AG09309 (cell line): ENCODE measurements at regions not wholly inside any gene's neighbourhood (a gene's known extent, or its start where the extent isn't known, plus 50 kb on each side); places are given as distances from the start of the nearest gene placed in this dataset.

Experiments used
- DNase-seq: peaks from one replicate; pipeline ENCODE4 v3.0.0-alpha.2; 2010; ENCODE audit warnings: low read depth
- H3K4me3 ChIP-seq: 2 replicates; pipeline ENCODE4 v1.5.1; 2011; ENCODE audit warnings: mild to moderate bottlenecking, low read depth, low read length, moderate library complexity; ENCODE audit not compliant: control insufficient read depth
- TF ChIP-seq, protein P1 (sequence below): IDR thresholded peaks from 2 replicates; pipeline ENCODE4 v1.5.1; 2011; ENCODE audit warnings: mild to moderate bottlenecking, low read depth, low read length, inconsistent platforms; ENCODE audit not compliant: insufficient read depth, control insufficient read depth; ENCODE audit errors: missing control alignments

DNA sequence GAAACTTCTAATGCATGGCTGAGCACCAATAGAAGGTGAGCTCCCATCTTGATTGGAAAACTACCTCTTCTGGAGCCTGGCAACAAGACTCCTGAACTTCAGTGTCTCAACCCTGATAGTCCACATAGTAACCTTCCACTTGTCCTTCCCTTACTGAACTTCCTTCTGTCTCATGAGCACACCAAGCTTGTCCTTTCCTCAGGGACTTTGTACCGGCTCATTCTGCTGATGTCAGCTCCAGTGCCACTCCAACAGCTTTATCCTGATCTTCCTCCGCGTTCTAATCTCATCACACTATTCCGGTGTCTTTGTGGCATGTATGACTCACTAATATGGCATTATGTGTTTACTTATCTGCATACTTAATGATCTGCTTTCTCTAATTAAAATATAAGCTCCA lies 862.0 kb upstream of the ID2 start:
- TF ChIP-seq, protein P1, sequence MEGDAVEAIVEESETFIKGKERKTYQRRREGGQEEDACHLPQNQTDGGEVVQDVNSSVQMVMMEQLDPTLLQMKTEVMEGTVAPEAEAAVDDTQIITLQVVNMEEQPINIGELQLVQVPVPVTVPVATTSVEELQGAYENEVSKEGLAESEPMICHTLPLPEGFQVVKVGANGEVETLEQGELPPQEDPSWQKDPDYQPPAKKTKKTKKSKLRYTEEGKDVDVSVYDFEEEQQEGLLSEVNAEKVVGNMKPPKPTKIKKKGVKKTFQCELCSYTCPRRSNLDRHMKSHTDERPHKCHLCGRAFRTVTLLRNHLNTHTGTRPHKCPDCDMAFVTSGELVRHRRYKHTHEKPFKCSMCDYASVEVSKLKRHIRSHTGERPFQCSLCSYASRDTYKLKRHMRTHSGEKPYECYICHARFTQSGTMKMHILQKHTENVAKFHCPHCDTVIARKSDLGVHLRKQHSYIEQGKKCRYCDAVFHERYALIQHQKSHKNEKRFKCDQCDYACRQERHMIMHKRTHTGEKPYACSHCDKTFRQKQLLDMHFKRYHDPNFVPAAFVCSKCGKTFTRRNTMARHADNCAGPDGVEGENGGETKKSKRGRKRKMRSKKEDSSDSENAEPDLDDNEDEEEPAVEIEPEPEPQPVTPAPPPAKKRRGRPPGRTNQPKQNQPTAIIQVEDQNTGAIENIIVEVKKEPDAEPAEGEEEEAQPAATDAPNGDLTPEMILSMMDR = no peak
- no peak for DNase-seq
- H3K4me3 ChIP-seq = no peak overlapping the region

DNA sequence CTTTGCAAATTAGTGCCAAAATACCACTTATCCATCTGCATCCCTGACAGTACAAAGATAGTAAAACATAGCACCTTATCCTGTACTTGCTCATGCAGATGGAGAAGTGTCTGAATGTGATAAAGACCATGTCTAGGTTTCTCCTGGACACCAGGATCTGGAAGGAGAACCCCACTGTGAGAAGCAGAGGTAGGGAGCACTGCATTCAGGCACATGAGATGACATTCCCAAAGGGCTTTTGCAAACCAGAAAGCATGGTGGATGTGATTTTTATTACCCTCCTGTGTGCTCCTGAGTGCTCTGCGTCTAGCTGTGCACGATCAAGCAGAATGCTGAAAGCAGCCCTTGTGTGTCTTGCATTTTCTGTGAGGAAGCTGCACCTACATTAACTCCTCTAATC lies 857.6 kb upstream of the ID2 start:
- H3K4me3 ChIP-seq = no peak overlapping the region
- no peak for DNase-seq
- TF ChIP-seq, protein P1 = no peak

DNA sequence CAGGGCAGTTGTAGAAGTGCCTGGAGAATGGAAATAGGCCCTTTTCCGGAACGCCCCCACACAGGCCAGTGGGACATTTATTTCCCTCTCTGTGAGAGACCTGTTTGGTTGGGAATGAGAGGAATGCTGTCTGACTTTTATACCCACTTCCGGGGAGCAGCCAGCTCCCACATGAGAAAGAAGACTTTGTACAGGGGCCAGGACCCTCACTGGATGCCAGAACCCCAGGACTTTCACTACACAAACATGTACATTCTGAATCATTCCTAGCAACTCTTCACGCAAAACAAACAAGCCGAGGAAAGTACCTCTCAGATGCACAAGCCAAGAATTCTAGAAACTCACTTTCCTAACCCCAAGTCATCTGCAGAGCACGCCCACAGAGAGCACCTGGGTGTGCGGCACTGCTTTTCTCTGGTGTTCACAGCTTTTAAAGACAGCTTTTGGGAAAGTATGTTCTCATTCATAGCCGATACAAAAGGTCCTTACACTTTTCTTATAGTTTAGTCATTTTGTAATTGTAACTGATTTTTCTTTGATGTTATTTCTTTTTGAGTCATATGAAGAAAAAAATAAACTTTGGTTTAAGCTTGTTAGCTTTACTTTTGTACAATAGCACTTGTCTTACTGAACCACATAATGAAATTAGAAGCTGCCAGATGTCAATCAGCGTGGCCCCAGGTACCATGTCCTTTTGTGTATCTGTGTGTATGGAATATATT lies 856.1 kb upstream of the ID2 start:
- DNase-seq = no peak
- no peak overlapping the region for H3K4me3 ChIP-seq
- TF ChIP-seq, protein P1 = no peak

DNA sequence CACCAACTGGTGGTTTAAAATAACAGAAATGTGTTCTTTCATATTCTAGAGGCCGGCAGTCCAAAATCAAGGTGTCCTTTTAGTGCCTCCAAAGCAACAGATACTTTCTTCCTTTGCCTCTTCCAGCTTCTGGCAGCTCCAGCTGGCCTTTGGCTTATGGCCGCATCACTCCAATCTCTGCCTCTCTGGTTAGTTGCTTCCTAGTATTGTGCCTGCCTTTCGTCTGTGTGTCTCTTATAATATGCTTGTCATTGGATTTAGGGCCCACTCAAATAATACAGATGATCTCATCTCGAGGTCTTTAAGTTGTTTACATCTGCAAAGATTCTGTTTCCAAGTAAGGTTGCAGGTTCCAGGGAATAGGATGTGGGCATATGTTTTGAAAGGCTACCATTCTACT lies 855.2 kb upstream of the ID2 start:
- TF ChIP-seq, protein P1 = no peak
- no peak for DNase-seq

DNA sequence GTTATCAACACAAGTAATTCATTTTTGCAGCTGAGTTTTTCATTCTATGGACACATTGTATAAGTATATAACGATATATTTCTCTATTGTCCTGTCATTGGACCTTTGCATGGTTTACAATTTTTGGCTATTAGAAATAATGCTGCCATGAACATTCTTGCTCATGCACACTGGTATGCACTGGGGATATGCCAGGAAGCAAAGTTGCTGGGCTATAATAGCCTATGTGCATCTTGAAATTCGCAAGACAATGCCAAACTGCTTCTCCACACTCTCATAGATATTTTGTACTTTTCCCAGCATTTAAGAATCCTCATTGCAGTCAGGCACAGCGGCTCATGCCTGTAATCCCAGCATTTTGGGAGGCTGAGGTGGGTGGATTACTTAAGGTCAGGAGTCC lies 852.6 kb upstream of the ID2 start:
- no peak for DNase-seq
- H3K4me3 ChIP-seq = no peak overlapping the region
- TF ChIP-seq, protein P1 = no peak

More for the DNA sequence above, 855.2 kb upstream of the ID2 start:
- H3K4me3 ChIP-seq = no peak overlapping the region

DNA sequence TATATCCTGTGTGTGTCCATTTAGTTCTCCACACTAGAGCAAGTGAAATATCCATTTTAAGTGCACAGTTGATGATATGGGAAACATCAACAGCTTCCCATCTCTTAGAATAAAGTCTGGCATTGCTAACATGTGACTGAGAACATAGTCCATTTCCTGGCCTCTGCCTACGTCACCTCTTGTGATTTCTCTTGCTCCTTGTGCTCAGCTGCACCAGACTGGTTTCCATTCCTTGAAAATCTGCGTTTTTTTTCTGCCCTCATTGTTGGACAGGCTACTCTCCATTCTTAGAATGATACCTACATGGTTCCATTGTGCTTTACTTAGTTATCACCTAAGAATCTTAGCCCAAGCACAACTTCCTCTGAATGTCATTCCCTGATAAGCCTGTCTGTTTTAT lies 851.2 kb upstream of the ID2 start:
- TF ChIP-seq, protein P1 = no peak
- H3K4me3 ChIP-seq = no peak overlapping the region
- DNase-seq = no peak

DNA sequence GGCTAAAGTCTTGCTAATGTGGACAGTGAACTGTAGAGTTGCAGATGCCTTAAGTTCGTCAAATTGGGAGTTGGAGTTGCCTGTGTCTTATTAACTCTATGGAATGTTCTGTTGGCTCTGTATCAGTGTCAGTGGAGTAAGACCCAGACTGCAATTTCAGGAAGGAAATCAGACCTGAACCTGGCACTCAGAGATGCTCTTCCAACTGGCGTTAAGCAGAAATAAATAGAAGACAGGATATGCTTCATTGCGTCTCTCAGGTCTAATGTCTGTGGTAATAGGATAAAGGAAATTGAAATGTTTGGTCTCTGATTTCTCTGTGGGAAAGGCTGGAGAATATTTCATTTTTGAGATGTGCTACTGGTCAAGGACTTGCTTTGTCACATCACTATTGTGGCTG lies 846.7 kb upstream of the ID2 start:
- H3K4me3 ChIP-seq = no peak overlapping the region
- no peak for DNase-seq
- TF ChIP-seq, protein P1 = no peak
